ENCODE measurements at regions not wholly inside any gene's neighbourhood (a gene's known extent, or its start where the extent isn't known, plus 50 kb on each side); places are given as distances from the start of the nearest gene placed in this dataset.

- DNase-seq, result no peak
Observed at GRCh38 chr10:33524966-33525365, 190.5 kb upstream of the NRP1 start.

- no peak for DNase-seq
Observed at GRCh38 chr10:33524041-33524440, 189.6 kb upstream of the NRP1 start.

GRCh38 chr10:33523236-33523792 is 188.8 kb upstream of the NRP1 start:
- no peak for DNase-seq

- no peak for DNase-seq
Observed at GRCh38 chr10:33521904-33522303, 187.4 kb upstream of the NRP1 start.

- DNase-seq, result no peak
Observed at GRCh38 chr10:33521062-33521461, 186.6 kb upstream of the NRP1 start.

GRCh38 chr10:33520223-33520622 is 185.8 kb upstream of the NRP1 start:
- DNase-seq, result no peak

GRCh38 chr10:33519130-33519860 is 184.8 kb upstream of the NRP1 start:
- no peak for DNase-seq

GRCh38 chr10:33510206-33510605 is 175.7 kb upstream of the NRP1 start:
- DNase-seq, result no peak

- DNase-seq, result peak; percentile 25
Observed at GRCh38 chr10:33509231-33509831, 174.9 kb upstream of the NRP1 start.

- DNase-seq, result no peak
Observed at GRCh38 chr10:33507662-33508425, 173.4 kb upstream of the NRP1 start.

- no peak for DNase-seq
Observed at GRCh38 chr10:33506838-33507661, 172.6 kb upstream of the NRP1 start.

GRCh38 chr10:33506391-33506790 is 171.9 kb upstream of the NRP1 start:
- DNase-seq, result no peak

GRCh38 chr10:33501161-33501560 is 166.7 kb upstream of the NRP1 start:
- DNase-seq, result no peak

GRCh38 chr10:33498391-33498891 is 164.0 kb upstream of the NRP1 start:
- no peak for DNase-seq

- DNase-seq, result no peak
Observed at GRCh38 chr10:33497338-33497737, 162.9 kb upstream of the NRP1 start.

GRCh38 chr10:33496096-33496495 is 161.6 kb upstream of the NRP1 start:
- no peak for DNase-seq

GRCh38 chr10:33494694-33495265 is 160.3 kb upstream of the NRP1 start:
- DNase-seq, result no peak

GRCh38 chr10:33493978-33494377 is 159.5 kb upstream of the NRP1 start:
- no peak for DNase-seq

- no peak for DNase-seq
Observed at GRCh38 chr10:33493497-33493896, 159.0 kb upstream of the NRP1 start.

GRCh38 chr10:33492701-33493345 is 158.4 kb upstream of the NRP1 start:
- DNase-seq, result no peak

- DNase-seq, result no peak
Observed at GRCh38 chr10:33489501-33490176, 155.2 kb upstream of the NRP1 start.
